Activated CD4-positive, alpha-beta T cell treated with anti-CD3 and anti-CD28 coated beads for 1 hour (primary cell): ENCODE measurements at regions not wholly inside any gene's neighbourhood (a gene's known extent, or its start where the extent isn't known, plus 50 kb on each side); places are given as distances from the start of the nearest gene placed in this dataset.
"Not testable (repeated sequence)": the region's sequence is repeated elsewhere in the genome, so short reads cannot be mapped to it uniquely, and the experiment has no call there.

Experiments used
- DNase-seq: peaks from one replicate; pipeline ENCODE4 v3.0.0-alpha.2; 2020

DNA sequence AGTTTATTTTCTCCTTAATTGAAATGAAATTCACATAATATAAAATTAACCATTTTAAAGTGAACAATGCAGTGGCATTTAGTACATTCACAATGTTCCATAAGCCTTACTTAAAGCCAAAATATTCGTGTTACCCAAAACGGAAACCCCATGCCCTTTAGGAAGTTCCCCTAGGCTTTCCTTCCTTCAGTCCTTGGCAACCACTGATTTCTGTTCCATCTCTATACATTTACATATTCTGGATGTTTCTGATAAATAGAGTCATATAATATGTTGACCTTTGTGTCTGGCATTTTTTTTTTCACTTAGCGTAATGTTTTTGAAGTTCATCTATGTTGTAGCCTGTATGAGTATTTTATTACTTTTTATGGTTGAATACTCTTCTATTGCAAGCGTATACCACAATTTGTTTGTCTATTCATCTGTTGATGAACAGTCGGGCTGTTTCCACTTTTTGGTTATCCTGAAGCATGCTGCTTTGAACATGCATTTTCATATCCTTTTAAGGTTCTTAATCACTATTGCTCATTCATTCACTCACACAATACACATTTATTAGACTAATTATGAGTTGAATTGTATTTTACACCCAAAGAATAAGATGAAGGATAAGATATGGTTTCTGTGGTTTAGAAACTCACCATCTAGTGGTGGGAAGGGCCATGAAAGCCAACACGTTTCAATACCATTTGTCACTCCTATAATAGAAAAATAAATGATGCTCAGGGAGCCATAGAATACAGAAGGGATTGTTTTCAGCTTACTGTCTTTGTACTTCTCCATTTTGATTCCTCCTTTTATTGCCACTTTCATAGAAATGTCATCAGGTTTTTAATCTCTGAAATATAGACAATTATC lies 408.2 kb upstream of the CBLB start:
- DNase-seq = no peak

DNA sequence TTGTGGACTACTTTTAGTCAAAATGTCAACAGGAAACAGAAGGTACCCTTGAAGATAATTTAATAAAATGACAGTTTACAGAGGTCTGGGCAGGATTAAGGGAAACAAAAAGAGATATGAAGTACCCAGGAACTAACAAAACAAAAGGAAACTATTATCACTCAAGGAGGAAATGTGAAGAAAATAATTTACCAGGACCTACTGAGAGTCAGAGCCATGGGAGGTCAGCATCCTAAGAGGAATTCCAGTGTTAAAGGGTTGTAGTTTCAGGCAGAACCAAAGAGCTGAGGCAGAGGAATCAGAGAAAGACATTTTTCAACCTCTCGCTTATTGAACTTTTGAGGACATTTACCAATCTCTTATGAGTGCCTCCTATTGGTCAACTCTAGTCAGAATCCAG lies 408.9 kb upstream of the CBLB start:
- no peak for DNase-seq

DNA sequence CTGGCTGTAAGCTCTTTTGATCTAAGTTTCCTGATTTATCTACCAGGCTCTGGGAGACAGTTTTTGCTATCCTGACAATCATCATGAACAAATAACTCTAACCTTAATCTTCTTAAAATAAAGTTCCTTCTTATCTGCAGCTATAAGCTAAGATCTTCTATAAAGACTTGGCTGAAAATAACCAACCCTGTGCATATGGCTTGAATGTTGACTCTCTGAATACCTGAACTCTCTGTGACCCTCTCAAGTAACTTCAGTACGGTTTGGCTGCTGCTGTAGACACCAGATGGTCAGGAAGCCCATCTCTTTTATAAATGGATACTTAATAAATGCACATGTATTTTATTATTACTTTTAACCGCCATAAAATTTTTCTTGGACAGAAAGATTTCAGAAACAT lies 412.4 kb upstream of the CBLB start:
- no peak for DNase-seq

DNA sequence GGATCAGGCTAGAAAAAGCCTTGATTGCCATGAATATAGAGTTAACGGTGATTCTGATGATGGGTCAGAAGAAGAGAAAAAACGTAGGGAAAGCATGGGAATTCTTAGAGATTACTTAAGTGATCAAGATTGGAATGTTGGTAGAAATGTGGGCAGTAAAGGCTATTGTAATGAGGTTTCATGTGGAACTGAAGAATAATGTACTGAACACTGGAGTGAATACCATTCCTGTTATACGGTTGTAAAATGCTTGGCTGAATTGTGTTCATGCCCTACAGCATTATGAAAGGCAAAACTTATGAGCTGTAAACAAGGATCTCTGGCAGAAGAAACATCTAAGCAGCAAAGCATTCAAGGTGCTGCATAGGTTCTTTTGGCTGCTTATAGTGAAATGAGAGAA lies 414.1 kb upstream of the CBLB start:
- DNase-seq = no peak

DNA sequence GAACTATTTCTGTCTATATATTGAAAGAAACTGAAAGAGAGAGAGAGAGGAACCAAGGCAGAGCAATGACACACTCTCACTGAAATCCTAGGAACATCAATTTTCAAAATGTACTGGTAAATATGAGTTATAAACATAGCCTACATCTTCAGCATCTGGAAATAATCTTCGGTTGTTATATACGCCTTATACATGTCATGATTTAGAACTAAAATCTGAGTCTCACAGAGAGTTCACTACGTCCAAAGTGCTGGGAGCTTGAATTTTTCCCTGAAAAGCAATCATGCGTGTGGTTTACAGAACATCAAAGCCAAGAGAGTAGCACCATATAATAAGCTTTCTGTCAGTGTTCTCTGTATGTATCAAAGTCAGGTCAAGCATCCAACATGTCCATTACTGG lies 420.0 kb upstream of the CBLB start:
- no peak for DNase-seq

DNA sequence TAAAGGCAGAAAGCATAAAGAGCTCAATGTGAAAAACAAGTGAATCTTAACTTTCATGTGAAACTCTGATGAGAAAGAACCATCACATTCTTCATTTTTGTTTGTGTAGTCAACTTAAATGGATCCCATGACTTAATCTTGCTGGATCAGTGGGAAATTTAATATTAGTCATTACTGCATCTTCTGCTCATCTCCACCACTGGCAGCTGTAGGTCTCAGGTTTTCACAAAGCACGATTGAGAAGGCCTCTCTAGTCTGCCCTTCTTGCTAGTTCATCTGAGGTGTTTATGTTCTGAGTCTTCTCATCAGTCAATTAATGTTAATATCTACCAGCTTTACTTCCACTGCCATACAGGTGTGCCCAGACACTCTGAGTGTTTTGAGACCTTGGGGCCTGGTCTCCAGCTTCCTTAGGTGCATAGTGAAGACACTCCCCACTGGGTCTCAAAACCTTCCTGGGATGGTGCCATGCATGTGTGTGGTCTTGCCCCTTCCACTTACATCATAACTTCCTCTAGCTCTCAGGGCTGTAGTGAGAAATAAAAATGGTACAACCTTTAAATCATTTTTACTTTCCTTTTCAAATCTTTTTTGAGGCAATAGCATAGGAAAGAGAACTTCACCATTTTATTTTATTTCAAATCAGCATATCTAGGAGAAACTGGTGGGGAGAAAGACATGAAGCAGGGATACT lies 421.6 kb upstream of the CBLB start:
- DNase-seq = no peak

DNA sequence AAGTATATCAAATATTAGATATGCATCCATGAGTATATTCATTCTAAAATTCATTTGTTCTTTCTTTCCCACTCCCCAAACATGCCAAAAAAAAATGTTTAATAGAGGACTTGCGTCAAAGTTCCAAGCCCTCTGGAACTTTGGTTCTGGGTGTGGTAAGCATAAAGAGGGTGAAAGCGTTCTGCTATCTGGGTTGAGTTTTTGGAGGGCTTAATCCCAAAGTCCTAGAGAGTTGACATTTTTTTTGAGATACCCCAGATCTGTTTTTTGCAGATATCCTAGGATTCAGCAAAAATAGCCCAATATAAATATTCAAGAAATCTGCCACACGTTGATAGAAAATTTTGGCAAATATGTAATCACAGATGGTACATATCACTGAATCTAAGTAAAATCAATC lies 424.3 kb upstream of the CBLB start:
- no peak for DNase-seq

DNA sequence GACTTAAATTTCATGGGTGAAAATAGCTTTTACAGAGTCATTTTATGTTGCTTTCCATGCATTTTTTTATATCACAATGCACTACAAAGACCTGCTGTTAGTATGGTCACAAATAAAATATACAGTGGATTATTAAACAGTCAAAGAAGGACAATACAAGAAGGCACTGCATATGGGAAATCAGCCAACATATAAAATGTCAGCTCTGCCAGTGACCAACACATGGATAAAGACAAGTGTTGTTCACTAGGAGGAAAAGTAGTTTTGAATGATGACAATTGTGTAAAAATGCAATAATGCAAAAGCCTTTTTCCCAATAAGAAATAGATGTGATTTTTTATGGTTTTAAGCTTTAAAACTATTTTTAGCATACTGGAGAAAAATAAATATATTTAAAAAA lies 425.3 kb upstream of the CBLB start:
- DNase-seq = no peak

DNA sequence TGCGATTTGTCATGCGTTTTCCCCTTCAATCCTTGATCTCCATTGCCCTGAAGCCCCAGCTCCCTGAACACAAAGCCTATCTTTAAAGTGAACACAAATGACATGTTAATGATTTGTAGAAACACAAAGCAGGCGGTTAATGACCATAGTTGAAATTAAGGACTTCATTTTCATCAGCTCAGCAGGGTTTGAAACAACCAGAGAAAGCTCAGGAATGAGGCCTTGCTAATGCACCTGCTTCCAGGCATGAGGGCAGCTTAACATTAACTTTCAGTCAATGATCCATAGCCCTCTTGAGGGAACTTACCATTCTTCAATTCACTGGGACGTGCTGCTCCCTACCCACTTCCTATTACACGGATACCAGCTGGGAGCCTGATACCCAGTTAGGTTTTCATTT lies 427.2 kb upstream of the CBLB start:
- DNase-seq = no peak

DNA sequence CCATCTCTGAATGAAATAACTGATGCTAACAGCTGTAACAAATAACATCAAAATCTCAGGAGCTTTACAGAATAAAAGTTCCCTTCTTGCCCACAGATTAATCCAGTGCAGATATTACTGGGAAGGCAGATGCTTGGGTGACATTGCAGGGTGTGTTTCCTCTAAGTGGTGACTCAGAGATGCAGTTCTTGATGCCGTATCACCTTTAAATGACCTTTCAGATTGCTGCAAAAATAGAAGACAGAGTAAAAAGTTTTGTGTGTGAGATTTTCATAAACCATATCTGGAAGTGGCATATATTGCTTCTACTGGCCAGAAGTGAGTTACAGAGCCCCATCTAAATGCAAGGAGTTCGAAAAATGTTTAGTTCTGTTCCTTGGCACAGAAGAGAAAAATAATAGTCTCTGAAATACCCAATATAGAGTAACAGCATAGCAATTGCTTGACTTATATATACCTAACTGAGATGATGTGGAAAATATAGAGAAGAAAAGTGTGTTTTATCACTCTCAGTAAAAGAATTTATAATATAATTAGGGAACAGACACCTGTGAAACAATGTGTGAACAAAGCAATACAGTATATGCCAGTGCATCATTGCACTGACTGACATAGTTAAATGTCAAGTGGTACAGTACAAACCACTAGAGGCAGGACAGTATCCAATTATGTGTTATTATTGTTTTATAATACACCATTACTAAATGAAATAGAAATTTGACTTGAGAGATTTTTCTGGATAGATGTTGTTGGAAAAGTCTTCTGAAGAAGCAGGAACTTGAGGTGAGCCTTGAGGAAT lies 430.7 kb upstream of the CBLB start:
- DNase-seq = no peak

DNA sequence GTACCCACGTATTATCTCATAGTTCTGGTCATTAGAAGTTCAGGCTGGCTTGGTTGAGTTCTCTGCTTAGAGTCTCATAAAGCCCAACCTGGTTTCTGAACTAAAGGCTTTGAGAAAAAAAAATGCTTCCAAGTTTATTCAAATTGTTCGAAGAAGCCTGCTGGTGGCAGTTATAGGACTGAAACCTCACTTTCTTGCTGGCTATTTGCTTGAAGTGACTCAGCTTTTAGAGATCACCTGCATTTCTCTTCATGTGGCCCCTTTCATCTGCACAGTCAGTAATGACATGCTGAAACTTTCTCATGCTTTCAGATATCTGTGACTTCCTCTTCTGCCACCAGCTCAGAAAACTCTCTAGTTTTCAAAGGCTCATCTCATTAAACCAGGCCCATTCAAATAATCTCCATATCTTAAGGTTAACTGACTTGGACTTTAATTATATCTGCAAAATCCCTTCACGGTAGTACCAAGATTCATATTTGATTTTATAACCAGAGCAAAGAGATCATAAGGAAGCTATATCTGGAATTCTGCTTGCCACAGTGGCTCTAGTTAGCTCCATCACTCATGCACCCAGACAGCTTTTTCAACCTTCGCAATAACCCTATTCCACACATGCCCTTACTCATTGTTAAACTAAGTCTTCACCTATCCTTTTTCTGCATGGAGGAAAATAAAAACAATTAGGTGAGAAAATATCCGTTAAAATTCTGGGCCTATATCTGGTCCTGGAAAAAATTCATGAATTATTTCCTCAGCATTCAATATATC lies 433.8 kb upstream of the CBLB start:
- DNase-seq = no peak

DNA sequence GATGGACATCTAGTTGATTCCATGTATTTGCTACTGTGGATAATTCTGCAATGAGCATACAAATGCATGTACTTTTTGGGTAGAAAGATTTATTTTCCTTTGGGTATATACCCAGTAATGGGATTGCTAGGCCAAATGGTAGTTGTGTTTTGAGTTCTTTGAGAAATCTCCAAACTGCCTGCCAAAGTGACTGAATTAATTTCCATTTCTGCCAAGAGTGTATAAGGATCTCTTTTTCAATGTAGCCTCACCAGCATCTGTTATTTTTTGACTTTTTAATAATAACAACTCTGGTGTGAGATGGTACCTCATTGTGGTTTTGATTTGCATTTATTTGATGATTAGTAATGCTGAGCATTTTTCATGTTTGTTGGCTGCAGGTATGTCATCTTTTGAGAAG lies 435.0 kb upstream of the CBLB start:
- DNase-seq = no peak

DNA sequence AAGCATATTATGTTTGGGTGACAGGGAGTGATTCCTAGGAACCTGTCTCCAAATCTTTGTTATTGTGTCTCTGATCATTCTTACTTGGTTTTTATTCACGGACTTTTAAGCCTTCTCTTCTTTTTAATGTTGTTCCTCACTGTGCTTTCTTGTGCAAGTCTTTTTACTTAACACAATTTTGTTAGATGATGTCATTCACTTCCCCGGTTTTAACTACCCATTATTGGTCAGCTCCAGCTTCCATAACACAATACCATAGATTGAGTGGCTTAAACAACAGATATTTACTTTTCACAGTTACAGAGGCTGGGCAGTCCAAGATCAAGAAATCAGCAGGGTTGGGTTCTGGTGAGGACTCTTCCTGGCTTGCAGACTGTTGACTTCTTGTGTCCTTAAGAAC lies 436.3 kb upstream of the CBLB start:
- DNase-seq = no peak

DNA sequence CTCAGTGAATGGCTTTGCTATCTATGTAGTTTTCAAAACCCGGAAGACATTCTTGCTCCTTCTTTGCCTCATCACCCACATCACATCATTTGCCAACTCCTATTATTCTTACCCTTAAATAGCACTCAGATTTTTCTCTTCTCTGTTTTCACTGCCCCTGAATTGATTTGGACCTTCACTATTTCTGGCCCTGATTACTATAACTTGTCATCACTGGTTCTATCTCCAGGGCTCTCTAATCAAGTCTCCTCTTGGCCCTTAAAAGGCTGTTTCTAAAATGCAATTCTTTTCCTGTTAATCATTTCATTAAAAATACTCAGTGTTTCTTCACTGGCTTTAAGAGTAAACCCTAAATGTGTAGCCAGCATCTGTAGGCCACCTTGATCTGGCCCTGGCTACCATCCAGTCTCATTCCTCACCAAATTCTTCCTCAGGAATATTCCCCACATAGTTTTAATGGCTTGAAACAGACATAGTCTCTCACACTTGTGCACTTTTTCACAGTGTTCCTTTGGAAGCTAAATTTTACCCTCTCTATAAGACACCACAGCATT lies 437.1 kb upstream of the CBLB start:
- no peak for DNase-seq

DNA sequence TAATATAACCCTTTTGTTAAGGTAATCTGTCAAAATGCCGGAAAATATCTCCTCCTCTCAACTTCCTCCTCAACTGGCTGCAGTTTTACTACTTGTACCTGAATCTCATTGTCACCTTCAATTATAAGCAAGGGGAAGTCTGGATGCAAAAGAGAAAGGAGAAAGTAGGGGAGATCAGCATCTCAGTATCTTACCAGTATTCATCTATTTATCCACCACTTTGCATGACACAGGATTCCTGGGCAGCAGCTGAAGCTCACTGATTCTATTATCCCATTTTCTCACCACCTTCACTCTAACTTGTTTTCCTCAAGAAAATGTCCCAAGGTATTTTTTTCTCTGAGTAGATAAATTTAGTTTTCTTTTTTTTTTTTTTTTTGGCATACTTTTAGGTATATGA lies 440.5 kb upstream of the CBLB start:
- no peak for DNase-seq

DNA sequence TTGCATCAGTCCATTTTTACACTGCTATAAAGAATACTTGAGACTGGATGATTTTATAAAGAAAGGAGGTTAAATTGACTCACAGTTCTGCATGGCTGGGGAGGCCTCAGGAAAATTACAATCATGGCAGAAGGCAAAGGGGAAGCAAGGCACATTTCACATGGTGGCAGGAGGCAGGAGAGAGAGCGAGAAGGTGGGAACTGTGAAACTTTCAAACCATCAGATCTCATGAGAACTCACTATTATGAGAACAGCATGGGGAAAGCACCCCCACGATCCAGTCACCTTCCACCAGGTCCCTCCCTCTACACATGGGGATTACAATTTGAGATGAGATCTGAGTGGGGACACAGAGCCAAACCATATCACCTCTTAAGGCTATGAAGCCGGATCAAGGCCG lies 441.0 kb upstream of the CBLB start:
- DNase-seq = not testable (repeated sequence)

DNA sequence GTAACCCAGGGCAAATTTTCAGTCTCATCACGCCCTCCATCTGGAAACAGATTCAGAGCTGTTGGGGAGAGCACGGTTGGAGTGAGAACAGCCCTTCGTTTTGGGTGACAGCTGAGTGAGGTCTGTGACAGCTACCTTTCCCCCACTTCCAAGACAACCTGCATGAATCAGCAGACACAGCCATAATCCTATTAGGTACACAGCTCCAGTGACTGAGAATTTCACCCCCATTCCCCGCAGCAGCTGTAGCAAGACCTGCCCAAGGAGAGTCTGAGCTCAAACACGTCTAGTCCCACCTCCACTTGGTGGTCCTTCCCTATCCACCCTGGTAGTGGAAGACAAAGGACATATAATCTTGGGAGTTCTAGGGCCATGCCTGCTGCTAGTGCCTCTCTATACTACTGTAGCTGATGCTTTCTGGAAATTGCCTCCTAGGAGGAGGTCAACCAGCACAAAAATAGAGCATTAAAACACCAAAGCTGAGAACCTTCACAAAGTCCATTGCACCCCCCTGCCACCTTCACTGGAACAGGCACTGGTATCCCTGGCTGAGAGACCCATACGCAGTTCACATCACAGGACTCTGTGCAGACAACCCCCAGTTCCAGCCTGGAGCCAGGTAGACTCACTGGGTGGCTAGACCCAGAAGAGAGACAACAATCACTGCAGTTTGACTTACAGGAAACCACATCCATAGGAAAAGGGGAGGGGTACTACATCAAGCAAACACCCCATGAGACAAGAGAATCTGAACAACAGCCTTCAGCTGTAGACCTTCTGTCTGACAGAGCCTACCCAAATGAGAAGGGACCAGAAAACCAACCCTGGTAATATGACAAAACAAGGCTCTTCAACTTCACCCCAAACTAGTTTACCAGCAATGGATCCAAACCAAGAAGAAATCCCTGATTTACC lies 448.6 kb upstream of the CBLB start:
- no peak for DNase-seq

DNA sequence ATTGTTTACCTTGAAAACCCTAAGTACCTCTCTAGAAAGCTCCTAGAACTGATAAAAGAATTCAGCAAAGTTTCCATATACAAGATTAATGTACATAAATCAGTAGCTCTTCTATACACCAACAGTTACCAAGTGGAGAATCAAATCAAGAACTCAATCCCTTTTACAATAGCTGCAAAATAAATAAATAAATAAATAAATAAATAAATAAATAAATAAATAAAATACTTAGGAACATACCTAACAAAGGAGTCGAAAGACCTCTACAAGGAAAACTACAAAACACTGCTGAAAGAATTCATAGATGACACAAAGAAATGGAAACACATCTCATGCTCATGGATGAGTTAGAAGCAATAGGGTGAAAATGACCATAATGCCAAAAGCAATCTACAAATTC lies 452.6 kb upstream of the CBLB start:
- not testable (repeated sequence) for DNase-seq

DNA sequence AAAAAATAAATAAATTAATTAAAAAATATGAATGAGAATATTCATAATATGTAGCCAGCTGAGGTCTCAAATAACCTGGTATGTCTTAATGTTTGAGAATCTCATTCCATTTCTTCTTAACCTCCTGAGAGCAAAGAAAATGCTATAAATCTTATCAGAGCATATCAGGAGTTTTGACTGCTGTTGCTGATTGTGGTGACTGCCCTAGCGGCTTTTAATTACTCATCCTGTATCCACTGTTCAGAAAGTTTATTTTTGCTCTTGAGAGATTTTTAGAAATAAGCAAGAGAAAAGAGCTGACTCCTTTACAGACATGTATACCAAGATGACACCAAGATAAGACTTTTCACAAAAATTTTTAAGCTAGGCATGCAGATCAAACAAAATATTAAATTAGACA lies 454.8 kb upstream of the CBLB start:
- DNase-seq = no peak

DNA sequence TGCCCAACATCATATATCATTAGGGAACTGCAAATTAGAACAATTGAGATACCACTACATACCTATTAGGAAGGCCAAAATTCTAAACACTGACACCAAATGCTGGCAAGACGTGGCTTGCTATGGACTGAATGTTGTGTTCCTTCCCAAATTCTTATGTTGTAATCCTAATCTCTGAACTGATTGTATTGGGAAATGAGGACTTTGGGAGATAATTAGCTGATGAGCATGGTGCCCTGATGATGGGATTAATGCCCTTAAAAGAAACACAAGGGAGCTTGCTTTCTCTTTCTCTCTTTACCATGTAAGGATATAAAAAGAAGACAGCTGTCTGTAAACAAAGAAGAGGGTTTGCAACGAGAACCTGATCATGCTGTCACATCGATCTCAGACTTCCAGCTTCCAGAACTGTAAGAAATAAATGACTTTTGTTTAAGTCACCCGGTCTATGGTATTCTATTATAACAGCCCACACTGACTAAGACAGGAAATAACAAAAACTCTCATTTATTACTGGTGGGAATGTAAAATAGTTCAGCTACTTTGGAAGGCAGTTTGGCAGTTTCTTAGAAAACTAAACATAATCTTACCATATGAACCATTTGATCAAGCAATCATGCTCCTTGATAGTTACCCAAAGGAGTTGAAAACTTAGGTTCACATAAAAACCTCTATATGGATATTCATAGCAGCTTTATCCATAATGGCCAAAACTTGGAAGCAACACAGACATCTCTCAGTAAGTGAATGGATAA lies 458.3 kb upstream of the CBLB start:
- DNase-seq = no peak

DNA sequence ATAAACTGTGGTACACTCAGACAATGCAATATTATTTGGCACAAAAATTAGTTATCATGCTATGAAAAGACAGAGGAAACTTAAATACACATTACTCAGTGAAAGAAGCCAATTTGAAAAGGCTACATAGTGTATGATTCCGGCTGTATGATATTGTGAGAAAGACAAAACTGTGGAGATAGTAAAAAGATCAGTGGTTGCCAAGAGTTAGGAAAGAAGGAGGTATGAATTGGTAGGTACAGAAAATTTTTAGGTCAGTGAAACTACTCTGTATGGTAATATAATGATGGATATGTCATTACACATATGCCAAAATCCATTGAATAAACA lies 458.8 kb upstream of the CBLB start:
- no peak for DNase-seq
